ENCODE measurements at regions not wholly inside any gene's neighbourhood (a gene's known extent, or its start where the extent isn't known, plus 50 kb on each side); places are given as distances from the start of the nearest gene placed in this dataset.

DNA sequence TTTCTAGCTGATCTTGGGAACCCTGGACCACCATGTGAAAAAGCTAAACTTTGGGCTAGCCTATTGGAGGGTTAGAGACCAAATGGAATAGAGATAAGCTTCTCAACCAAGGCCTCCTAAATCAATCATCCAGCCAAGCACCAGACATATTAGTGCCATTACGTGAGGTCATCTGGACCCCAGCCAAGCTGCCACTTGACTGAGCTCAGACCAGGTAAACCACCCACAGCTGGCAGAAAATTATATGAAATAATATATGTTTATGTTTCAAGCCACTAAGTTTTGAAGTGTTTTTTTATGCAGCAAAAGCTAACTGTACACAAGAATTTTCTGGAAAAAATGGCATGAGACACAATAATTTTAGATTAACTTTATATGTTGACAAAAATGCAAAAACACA is 82.6 kb upstream of the PCGF5 start:
- DNase-seq: peak in 1 of 2 donors; percentile 41
- no peaks in the 10 kb centered on the region for H3K27me3 ChIP-seq
- H3K4me1 ChIP-seq: no peaks in the 10 kb centered on the region
- H3K36me3 ChIP-seq: no peaks in the 10 kb centered on the region
- 35 to 65% (median 41%) methylated on average over 1 of the region's 1 CpG for WGBS, 5 donors
- intact Hi-C loops (cut with DNase I; ENCODE audit: low total_unique reads): no loop called here
- TF ChIP-seq POLR2AphosphoS5 (IDR thresholded peaks at IDR 0.05): no peak
- no peak for TF ChIP-seq CTCF (IDR thresholded peaks at IDR 0.05)
- no peak for TF ChIP-seq POLR2A (IDR thresholded peaks at IDR 0.05)
- no peak for TF ChIP-seq EP300 (IDR thresholded peaks at IDR 0.05)
- no peak overlapping the region for H3K4me3 ChIP-seq
- no peak overlapping the region for H3K27ac ChIP-seq
- H3K9me3 ChIP-seq: no peaks in the 10 kb centered on the region

DNA sequence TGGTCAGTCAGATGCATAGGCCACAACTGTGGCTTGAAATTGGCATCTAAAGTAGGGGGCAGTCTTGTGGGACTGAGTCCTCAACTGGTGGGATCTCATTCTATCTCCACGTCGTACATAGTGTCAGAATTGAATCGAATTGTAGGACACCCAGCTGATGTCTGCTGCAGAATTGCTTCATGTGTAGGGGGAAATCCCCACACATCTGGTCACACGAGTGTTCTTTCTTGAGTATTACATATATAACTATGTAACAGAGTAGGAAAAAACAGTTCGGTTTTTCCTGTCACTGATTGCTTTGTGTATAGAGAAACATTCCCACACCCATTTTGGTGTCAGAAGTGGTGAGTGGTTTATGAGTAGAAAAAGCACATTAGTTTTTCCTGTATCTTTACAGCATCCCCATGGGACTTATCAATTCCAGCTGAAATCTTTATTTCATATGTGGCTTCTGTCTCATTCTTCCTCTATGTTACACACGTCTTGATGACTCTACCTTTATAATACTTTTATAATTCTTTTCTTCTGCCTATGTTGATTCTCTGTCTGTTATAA is 79.4 kb upstream of the PCGF5 start:
- Histone ChIP-seq H3K36me3 (no peaks in the 10 kb centered on the region), H3K9me3 (no peaks in the 10 kb centered on the region), H3K4me1 (no peaks in the 10 kb centered on the region), H3K27ac (no peak overlapping the region), H3K27me3 (no peaks in the 10 kb centered on the region), H3K4me3 (no peak overlapping the region)
- TF ChIP-seq EP300 (IDR thresholded peaks at IDR 0.05): no peak
- no peak for TF ChIP-seq POLR2AphosphoS5 (IDR thresholded peaks at IDR 0.05)
- no peak for TF ChIP-seq POLR2A (IDR thresholded peaks at IDR 0.05)
- TF ChIP-seq CTCF (IDR thresholded peaks at IDR 0.05): no peak
- DNase-seq: no peak
- intact Hi-C loops (cut with DNase I; ENCODE audit: low total_unique reads): no loop called here
- 60 to 71% (median 66%) methylated on average over 6 of the region's 6 CpGs for WGBS, 5 donors

DNA sequence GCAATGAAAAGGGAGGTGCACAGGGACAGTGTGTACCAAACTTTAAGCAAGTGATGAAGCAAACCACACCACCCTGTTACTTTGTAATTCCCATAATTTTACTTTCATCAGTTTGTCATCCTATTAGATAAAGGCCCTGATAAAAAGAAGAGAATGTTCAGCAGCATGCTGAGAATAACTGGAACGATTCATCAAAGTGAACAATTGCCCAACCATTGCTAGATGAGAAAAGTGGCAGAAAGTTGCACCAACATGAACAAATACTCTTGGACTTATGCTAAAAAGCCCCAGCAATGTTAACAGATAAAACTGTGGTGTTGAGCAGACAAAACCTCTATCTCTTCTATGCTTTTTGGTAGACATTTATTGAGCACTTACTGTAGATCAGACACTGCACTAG is 75.5 kb upstream of the PCGF5 start:
- DNase-seq: no peak
- H3K4me1 ChIP-seq: no peaks in the 10 kb centered on the region
- H3K36me3 ChIP-seq: no peaks in the 10 kb centered on the region
- no peaks in the 10 kb centered on the region for H3K27me3 ChIP-seq
- H3K9me3 ChIP-seq: no peaks in the 10 kb centered on the region
- 2 to 88% (median 42%) methylated on average over 1 of the region's 1 CpG for WGBS, 5 donors
- no peak overlapping the region for H3K4me3 ChIP-seq
- H3K27ac ChIP-seq: no peak overlapping the region
- TF ChIP-seq POLR2AphosphoS5 (IDR thresholded peaks at IDR 0.05) (no peak), POLR2A (IDR thresholded peaks at IDR 0.05) (no peak), CTCF (IDR thresholded peaks at IDR 0.05) (no peak), EP300 (IDR thresholded peaks at IDR 0.05) (no peak)
- intact Hi-C loops (cut with DNase I; ENCODE audit: low total_unique reads): no loop called here

DNA sequence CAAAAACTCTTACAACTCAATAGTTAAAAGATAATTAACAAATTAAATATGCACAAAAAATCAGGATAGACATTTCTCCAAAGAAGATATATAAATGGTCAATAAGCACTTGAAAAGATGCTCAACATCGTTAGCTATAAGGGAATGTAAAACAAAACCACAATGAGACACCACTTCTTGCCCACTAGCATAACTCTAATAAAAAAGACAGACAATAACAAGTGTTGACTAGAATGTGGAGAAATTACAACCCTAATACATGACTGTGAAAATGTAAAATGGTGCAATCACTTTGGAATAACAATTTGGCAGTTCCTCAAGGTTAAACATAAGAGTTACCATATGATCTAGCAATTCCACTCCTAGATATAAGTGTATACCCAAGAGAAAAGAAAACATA is 74.3 kb upstream of the PCGF5 start:
- H3K4me1 ChIP-seq: no peaks in the 10 kb centered on the region
- H3K27ac ChIP-seq: no peak overlapping the region
- no peaks in the 10 kb centered on the region for H3K27me3 ChIP-seq
- DNase-seq: no peak
- no peaks in the 10 kb centered on the region for H3K9me3 ChIP-seq
- no peaks in the 10 kb centered on the region for H3K36me3 ChIP-seq
- H3K4me3 ChIP-seq: no peak overlapping the region
- intact Hi-C loops (cut with DNase I; ENCODE audit: low total_unique reads): no loop called here
- WGBS, 5 donors: 75 to 85% (median 84%) methylated on average over 1 of the region's 1 CpG
- TF ChIP-seq POLR2AphosphoS5 (IDR thresholded peaks at IDR 0.05) (no peak), CTCF (IDR thresholded peaks at IDR 0.05) (no peak), EP300 (IDR thresholded peaks at IDR 0.05) (no peak), POLR2A (IDR thresholded peaks at IDR 0.05) (no peak)
